Amygdala (tissue), 56 donors: ENCODE measurements at regions not wholly inside any gene's neighbourhood (a gene's known extent, or its start where the extent isn't known, plus 50 kb on each side); places are given as distances from the start of the nearest gene placed in this dataset.
A peak's percentile ranks its signal among the peaks of the same experiment; 100 is the strongest.
"Not testable (repeated sequence)": the region's sequence is repeated elsewhere in the genome, so short reads cannot be mapped to it uniquely, and the experiment has no call there.

Source experiments
- DNase-seq, 56 donors: peaks; one replicate each; lab custom pipeline; 2025; lab: John Stamatoyannopoulos, UW

DNA sequence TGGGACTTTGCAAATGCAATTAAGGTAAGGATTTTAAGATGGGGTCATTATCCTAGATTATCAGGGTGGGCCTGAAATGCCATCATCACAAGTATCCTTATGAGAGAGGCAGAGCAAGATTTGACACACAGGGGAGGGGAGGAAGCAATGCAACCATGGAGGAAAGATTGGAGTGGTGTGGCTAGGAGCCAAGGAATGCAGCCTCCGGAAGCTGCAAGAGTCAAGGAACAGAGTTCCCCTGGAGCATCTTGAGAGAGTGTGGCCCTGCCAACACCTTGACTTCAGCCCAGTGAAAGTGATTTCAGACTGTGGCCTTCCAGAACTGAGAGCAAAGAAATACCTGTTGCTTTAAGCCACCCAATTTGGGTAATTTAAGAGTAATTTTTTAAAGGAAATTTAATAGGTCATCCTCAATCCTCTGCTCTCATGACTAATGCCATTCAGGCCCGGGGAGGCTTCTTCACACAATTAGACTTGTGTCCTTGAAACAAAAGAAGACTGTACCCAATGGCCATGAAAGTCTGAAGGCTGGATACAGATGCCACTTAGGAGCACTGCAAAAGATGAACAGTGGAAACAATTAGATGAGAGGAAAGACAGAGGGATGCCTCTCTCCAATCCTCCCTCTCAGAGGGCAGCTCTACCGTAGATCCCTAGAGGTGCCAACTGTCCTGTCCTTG lies 250.3 kb upstream of the ID2 start:
- DNase-seq: no peak

DNA sequence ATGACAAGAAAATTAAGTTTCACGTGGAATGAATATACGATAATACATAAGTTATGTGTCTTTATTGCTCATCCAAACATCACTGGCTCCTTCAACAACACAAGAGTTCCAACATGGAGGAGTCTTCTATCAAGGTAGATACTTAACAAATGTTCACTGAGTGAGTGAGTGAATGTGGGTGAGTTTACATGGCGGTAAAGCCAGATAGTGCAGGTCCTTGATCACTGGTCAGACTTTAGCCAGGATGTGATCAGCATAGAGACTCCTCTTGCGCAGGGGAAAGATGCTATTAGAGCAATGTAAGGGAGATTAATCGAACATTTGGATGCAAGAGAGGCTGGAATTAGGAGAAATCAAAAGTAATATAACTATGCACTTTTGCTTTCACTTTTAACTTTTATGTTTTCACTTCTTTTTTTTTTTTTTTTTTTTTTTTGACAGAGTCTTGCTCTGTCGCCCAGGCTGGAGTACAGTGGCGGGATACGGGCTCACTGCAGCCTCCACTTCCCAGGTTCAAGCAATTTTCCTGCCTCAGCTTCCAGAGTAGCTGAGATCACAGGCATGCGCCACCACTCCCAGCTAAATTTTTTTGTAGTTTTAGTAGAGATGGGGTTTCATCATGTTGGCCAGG lies 249.0 kb upstream of the ID2 start:
- DNase-seq: no peak

DNA sequence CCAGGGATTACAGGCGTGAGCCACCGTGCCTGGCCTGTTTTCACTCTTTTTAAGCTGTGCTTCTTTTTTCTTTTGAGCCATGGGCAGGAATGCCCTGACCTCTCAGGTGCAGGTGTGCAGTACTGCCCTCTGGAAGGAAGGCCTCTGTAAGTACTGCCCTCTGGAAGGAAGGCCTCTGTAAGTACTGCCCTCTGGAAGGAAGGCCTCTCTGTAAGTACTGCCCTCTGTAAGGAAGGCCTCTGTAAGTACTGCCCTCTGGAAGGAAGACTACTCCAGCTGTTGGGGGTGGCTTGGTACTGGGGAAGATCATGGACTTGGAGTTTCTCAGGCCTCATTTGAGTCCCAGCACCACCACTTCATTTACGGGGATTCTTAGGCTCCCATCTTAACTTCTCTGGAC lies 248.5 kb upstream of the ID2 start:
- no peak for DNase-seq

DNA sequence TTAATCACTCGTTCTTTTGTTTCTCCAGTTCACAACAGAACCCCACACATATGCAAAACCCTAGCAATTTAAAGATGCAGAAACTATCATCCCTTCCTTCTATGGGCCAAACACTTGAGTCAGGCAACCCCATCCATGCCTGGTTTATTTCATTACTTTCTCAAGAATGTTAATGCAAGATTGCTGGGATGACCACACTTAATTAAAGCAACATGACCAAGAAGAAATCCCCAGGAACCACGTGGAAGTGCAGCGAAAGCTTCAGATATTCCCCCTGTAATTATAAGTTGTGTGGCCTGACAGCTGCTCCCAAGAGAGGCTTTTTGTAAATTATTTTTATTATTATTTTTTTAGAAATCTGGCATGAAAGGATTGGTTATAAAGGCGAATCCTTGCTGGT lies 246.2 kb upstream of the ID2 start:
- DNase-seq: no peak

DNA sequence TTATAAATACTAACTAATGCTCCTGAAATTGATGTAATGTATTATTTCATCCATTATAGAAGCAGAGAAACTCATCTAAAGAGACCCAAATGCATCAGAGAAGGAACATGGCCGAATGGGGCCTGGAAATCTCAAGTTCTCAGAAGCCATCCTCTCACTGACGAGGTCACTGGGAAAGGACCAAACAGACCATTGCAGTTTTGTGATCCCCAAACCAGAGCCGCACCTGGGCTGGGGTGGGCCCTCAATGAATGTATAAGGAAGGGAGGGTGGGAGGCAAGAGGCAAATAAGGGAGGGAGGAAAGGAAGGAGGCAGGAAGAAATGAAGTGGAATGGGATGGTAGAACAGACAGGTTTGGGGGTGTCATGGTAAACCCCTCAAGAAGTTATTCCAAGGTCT lies 245.3 kb upstream of the ID2 start:
- DNase-seq: no peak

DNA sequence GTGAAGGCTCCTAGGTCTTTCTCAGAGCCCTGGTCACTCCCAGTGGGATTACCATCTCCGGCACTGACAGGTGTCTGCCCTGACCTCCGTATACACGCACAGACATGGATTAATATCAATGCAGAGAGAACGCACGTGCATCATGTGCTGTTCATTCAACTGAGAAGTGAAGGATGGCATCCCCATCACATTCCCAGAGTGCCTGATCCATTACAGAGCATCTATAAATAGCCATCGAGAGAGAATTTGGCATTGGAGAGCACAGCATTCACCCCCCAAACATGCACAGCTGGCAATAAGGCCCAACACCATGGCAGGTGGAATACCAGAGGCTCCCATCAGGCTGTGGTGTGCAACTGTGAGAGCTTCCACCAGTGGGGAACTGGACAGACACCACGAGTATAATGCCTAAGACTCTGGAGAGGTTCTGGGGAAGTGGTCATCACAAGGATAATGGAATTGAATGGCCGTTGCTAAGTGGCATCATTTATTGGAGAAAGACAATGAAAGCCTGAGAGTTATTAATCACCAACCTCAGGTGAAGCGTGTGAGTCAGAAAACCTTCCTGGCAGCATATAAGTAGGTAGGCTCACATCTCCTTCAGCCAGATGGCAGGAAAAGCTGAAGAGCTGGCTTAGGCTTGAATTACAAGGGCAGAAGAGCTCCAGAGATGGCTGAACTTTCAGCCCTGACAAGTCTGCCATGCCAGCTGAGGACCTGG lies 244.5 kb upstream of the ID2 start:
- DNase-seq: no peak

DNA sequence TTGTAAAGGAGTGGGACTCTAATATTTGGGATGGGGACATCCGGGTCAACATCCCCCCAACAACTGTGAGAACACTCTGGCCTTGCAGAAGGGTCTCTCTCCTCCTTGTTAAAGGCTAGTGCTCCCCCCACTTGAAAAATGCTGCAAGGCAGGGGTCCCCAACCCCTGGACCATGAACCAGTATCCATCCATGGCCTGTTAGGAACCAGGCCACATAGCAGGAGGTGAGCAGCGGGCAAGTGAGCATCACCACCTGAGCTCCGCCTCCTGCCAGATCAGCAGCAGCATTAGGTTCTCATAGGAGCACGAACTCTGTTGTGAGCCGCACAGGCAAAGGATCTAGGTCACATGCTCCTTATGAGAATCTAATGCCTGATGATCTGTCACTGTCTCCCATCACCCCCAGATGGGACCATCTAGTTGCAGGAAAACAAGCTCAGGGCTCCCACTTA lies 243.9 kb upstream of the ID2 start:
- DNase-seq: no peak

DNA sequence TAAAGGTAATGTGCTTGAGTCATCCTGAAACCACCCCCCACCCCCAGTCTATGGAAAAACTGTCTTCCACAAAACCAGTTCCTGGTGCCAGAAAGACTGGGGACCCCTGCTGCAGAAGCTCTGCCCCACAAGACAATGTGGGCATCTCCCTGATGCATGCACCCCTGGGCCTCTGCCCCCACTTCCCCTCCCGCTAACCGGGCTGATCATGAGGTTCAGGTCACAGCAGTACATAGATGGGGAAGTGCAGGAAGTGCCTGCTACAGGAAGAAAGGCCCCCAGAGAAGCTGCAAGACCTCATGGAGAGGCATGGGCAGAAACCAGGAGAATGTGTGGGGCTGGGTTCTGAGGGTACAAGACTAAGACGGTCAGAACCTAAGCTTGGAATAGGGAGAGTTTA lies 243.4 kb upstream of the ID2 start:
- peak in 11 of 56 donors; percentile 8 to 45 (median 18) for DNase-seq

DNA sequence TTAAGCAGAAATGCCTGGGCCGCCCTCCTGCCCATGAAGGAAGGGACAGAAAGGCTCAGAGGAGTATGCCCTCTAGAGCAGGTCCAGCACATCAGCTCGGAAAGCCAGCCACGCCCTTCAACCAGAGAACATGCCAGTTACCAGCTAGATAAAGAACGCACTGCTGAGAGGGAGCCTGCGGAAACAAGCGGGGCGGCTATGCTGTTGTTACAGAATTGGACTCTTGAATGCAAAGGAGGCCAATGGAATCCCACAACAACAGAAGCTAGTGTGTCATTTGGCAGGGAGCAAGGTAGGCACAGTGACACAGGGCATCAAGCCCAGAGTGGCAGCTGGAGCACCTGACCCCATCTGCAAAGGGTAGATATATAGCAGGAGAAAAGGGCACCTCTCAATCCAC lies 242.9 kb upstream of the ID2 start:
- no peak for DNase-seq

DNA sequence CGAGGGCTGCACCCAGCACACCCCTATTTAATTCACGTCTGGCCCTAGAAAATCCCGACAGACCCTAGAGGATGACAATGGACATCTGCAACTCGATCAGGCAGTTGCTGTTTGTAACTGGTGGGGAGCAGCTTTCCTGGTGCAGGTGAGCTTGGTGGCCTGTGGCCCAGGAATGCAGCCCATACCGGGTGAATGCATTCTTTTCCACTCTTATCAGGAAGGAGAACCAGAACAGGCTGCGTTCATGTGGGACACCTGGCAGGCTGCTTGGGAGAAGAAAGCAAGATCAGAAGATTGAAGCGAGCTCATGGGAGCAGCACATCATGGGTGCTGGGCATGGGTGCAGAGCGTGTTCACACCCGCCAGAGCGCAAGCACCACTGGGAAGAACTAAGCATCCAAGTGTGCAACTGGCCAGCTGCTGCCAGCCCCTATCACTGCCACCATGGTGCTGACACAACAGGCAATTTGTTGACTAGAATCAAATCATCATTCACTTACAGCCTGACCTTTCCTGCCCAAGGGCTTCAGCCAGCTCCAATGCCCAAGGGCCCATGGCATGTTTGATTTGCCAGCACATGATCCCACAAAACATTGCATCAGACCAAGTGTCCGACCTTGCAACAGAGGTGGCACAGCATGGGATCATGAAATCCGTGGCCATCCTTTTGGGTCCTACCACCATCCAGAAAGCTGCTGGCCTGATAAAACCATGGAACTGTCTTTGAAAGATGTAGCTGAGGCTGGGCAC lies 241.7 kb upstream of the ID2 start:
- no peak for DNase-seq

DNA sequence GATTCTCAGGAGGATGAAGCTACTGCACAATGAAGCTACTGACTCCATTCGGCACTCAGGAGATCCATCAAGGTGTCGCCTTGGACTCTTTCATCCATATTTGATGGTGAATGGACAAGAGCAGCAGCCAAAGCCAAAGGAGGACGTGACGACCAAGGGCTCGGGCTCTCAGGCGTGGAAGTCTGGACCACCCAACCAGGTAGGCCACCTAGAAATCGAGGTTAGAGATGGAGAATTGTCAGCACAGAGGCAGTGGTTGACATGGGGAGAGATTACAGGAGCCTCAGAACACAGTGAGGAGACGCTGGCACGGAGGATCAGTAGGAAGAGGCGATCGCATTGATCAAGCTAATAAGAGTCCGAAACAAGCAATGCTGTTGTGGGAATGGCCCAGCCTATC lies 240.5 kb upstream of the ID2 start:
- no peak for DNase-seq

DNA sequence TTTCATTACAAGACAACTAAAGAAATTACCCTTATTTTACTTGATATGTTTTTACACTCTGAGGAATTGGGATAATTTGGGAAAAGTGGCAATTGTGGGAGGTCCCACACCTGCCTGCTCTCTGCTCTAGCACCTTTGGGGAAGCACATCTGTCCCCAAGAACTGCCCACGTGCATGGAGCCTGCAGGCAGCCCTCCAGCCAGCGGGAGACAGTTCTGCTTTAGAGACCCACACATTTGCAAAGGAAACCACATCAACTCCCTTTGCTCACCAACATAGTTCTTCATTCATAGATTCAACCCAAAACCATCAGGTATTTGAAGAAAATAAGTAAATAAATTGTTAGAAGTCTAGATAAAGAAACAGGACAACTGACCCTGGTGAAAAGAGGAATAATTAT lies 239.9 kb upstream of the ID2 start:
- DNase-seq: peak in 7 of 56 donors; percentile 4 to 31 (median 11)

DNA sequence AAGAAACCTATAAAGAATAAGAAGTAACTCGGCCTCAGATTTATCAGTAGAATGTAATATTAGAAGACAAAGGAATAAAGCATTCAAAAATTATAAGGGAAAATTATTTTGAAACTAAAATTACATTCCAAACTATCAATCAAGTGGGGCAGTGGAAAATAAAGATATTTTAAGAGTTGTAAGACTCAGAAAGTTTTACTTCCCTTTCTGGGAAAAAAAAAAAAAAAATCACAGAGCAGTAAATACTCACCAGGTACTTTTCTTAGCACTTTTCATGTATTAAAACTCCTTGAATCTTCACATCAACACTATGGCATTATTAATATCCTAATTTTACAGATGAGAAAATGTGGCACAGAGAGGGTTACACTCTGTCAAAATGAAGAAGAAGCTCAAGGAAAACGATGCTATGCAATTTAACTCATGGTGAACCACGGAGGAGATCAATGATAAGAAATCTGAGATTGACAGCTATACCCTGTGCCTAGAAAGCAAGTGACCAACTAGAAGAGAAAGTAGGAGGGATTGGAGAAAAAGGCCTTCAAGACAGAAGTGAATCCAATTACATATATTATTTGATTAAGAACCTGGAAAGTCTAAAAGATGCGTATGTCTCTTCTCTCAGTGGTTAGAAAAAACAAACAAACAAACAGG lies 238.9 kb upstream of the ID2 start:
- DNase-seq: no peak

DNA sequence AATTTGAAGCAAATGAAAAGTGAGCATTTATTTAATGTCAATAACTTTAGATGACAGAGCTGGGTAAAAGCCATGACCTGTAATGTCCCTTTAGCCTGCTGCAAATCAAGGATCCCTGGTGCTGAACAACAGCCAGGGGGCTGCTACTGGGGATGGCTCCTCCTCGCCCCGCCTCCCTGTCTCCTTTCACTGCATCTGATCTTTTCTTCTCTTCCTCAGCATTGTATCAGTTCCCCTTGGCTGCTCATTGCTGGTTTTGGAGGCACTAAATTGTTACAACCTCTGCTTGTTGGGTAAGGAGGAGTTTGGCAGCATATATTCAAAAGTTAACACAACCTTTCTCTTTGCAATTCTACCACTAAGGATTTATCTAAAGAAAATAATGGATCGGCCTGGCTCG lies 236.3 kb upstream of the ID2 start:
- DNase-seq: no peak

DNA sequence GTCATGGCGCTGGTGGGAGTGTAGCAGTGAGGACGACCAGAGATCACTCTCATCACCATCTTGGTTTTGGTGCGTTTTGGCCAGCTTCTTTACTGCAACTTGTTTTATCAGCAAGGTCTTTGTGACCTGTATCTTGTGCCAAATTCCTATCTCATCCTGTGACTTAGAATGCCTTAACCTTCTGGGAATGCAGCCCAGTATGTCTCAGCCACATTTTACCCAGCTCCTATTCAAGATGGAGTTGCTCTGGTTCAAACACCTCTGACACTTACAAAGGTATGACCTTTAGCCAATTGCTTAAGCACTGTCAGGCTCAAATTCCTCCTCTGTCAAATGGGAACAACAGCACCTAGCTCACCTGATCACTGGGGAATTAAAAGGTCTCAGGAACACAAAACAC lies 235.1 kb upstream of the ID2 start:
- not testable (repeated sequence) for DNase-seq

DNA sequence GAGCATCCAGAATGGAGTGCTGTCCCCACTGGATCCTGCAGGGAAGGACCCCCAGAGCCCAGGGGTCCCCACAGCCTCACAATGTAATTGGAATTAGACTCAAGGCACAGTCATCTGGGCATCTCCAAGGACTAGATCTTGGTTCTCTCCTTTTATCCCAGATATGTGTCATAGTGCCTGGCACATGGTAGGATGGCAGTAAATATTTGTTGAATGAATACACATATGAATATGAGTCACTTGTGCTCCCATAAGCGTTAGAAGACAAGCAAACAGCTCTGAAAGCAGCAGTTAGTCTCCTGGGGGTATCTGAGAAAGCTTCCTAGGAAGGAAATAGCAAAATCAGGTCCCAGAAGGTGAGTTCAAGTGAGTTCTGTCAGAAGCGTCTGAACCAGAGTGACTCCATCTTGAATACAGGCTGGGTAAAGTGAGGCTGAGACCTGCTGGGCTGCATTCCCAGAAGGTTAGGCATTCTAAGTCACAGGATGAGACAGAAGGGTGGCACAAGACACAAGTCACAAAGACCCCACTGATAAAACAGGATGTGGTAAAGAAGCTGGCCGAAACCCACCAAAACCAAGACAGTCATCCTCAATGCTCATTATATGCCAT lies 234.1 kb upstream of the ID2 start:
- DNase-seq: no peak

DNA sequence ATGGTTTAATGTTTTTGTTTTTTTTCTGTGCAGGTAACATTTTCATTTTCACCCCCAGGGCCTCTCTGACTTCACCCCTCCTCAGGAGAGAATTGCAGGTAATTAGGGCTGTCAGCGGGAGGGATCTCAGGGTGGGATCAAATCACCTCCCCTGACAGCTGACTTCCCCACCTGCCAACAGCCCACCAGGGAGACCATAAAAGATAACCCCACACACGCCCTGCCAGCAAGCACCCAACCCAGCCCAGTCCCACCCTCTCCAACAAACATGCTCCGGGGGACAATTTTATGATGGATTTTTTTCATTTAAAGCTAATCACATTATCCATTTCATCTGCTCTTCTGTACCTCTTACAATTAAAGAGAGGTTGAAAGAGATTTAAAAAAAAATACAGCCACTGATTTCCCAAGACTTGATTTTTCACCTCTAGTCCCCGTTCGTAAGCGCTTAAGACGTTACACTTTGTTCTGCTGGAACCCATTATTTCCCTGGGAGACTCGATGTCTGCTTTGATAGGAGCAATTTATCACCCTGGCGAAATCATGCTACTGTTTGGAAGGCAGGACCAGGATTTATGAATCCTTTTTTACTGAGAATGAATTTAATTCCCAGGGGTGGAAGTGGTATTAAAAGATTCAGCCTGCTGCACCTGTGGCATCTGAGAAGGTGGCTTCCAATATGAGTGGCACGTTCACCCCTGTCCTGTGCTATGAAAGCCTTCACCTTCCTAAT lies 232.9 kb upstream of the ID2 start:
- no peak for DNase-seq

DNA sequence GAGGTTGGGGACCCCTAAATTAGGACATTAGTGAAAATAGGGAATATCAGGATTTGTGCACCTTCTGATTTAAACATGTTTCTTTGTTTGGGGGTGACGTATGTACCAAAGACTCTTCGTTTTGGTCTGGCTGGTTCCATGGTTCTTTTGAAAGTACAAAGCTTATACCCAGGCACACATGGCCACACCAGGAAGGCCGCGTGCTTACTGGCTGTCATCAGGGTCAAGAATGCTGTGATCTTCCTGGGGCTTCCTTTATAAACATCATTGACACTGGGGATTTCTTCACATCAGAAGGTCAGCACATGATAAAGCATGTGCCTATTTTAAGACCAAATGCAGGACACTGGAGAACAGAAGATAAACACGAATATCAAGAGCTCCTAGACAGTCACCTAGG lies 230.6 kb upstream of the ID2 start:
- DNase-seq: no peak

DNA sequence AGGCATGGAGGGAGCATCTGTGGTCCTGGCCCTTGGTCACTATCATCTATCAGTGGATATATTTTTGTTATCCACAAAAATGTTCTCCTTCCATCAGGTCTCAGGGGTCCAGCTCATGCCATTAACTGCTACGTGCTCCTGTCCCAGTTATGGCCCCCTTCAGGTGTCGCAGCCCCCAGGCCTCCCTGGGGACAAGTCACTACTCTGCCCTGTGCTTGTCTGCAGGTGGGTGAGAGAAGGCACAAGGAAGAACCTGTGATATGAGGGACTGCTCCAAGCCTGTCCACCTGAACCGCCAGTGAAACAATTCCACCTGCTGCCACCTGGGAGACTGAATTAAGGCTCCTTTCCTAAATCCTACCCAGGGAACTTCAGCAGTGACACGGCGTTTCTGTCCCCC lies 229.6 kb upstream of the ID2 start:
- no peak for DNase-seq
